ENCODE measurements at regions not wholly inside any gene's neighbourhood (a gene's known extent, or its start where the extent isn't known, plus 50 kb on each side); places are given as distances from the start of the nearest gene placed in this dataset.

GRCh38 chr11:32310214-32310601 is 125.1 kb downstream of the WT1 start:
- H3K4me2 ChIP-seq (ENCODE audit: low read depth, low read length), result no peak overlapping the region
- no peak overlapping the region for H4K5ac ChIP-seq (ENCODE audit: low read depth, low read length)
- H2BK5ac ChIP-seq (ENCODE audit: low read depth, low read length, poor library complexity, severe bottlenecking), result no peak overlapping the region
- DNase-seq (no peak), ATAC-seq (ENCODE audit: low read depth) (peak; percentile 18; the same call in 1 of the 2 replicates)
- ChIA-PET POLR2A (ENCODE audit: unreplicated experiment) (no interaction called here), CTCF (no interaction called here)
- no peaks in the 10 kb centered on the region for H3K79me1 ChIP-seq (ENCODE audit: low read depth in 1 of 2, low read length in 2 of 2)
- in situ Hi-C loops (cut with MboI; ENCODE audit: low sequenced_read_pairs), result no loop called here
- no peak overlapping the region for H2AK5ac ChIP-seq (ENCODE audit: low read depth, low read length)
- TF ChIP-seq POLR2A (IDR thresholded peaks at IDR 0.05; ENCODE audit: low read depth, low read length) (no peak), MAFK (IDR thresholded peaks at IDR 0.05; ENCODE audit: low read depth, low read length) (no peak), RAD21 (IDR thresholded peaks at IDR 0.05; ENCODE audit: low read length) (no peak), CEBPB (IDR thresholded peaks at IDR 0.05; ENCODE audit: low read depth, low read length) (no peak), RFX5 (IDR thresholded peaks at IDR 0.05; ENCODE audit: low read depth, low read length) (no peak), RCOR1 (IDR thresholded peaks at IDR 0.05; ENCODE audit: insufficient replicate concordance, low read length) (no peak), NFE2L2 (IDR thresholded peaks at IDR 0.05; ENCODE audit: low read depth, low read length) (no peak)
- H2BK120ac ChIP-seq (ENCODE audit: low read depth, low read length), result no peak overlapping the region
- H2AFZ ChIP-seq (replicated peaks; ENCODE audit: low read length, poor library complexity), result no peak overlapping the region
- no peak overlapping the region for H3K4me3 ChIP-seq (ENCODE audit: insufficient read depth, low read depth, low read length)
- H3K27me3 ChIP-seq (ENCODE audit: control insufficient read depth, insufficient read depth, low read length), result no peaks in the 10 kb centered on the region
- no CpG with 5 or more reads among the region's 6 CpGs for WGBS, 2 experiments (ENCODE audit: extremely low coverage in 2 of 2, insufficient read length in 1 of 2)
- H4K91ac ChIP-seq (ENCODE audit: insufficient read depth, low read depth, low read length), result no peak overlapping the region
- dilution Hi-C loops (cut with HindIII; ENCODE audit: low sequenced_read_pairs, unreplicated experiment), result no loop called here
- H3K27ac ChIP-seq (ENCODE audit: insufficient read depth, low read length), result no peak overlapping the region
- H2BK20ac ChIP-seq (ENCODE audit: low read depth, low read length), result no peak overlapping the region
- no peak overlapping the region for H3K4ac ChIP-seq (ENCODE audit: low read depth, low read length)
- H3K14ac ChIP-seq (replicated peaks; ENCODE audit: low read depth, low read length), result no peak overlapping the region
- H3K9me3 ChIP-seq (ENCODE audit: control insufficient read depth, insufficient read depth, low read length), result no peaks in the 10 kb centered on the region
- no peaks in the 10 kb centered on the region for H3K4me1 ChIP-seq (ENCODE audit: control insufficient read depth, insufficient read depth, low read length)
- no peak overlapping the region for H3K56ac ChIP-seq (ENCODE audit: extremely low read depth, insufficient read depth, low read length)
- H2AK9ac ChIP-seq (replicated peaks; ENCODE audit: low read depth, low read length, poor library complexity), result no peak overlapping the region
- H4K20me1 ChIP-seq (ENCODE audit: insufficient read depth, low read length), result no peaks in the 10 kb centered on the region
- no peaks in the 10 kb centered on the region for H3K9me1 ChIP-seq (ENCODE audit: insufficient read depth, low read length)
- no peak overlapping the region for H3K9ac ChIP-seq (ENCODE audit: low read depth, low read length)
- no peaks in the 10 kb centered on the region for H3K36me3 ChIP-seq (ENCODE audit: control insufficient read depth, insufficient read depth, low read length)
- no TSS peak for BruUV-seq (replicated peaks)
- intact Hi-C loops (cut with micrococcal nuclease), result no loop called here
- no peak overlapping the region for H4K8ac ChIP-seq (ENCODE audit: low read depth in 2 of 2, low read length in 2 of 2)
- no peak overlapping the region for H3K18ac ChIP-seq (ENCODE audit: low read depth, low read length)
- no peak overlapping the region for H2BK15ac ChIP-seq (ENCODE audit: low read depth, low read length)
- no peak overlapping the region for H3K23ac ChIP-seq (ENCODE audit: low read depth, low read length)

All from IMR-90 (cell line).